HG03520 (cell line): ENCODE measurements at regions not wholly inside any gene's neighbourhood (a gene's known extent, or its start where the extent isn't known, plus 50 kb on each side); places are given as distances from the start of the nearest gene placed in this dataset.

Experiments used
- ATAC-seq: cut with Tn5 transposase; IDR thresholded peaks from one replicate; pipeline ENCODE4 v1.9.1; 2021; ENCODE audit warnings: mild to moderate bottlenecking, moderate library complexity; ENCODE audit not compliant: unreplicated experiment

- ATAC-seq = no peak
Observed at GRCh38 chr6:10060004-10060403, 354.9 kb downstream of the TFAP2A start.

DNA sequence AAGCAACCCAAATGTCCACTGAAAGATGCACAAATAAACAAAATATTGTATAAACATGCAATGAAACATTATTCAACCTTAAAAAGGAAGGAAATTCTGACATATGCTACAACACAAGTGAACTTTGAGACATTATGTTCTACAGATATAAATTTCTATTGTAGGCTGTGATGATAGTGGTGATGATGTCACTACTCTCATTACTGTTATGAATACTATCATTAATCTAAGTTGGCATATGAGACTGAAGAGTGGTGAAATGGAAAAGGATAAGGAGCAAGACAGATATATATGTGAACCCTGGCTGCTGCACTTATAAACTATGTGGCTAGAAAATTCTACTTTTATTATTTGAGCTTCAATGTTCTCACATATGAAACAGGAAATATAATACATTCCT lies 360.2 kb downstream of the TFAP2A start:
- no peak for ATAC-seq

GRCh38 chr6:10051283-10051682 lies 363.6 kb downstream of the TFAP2A start:
- ATAC-seq = no peak

- ATAC-seq = no peak
Observed at GRCh38 chr6:10048370-10049297, 366.2 kb downstream of the TFAP2A start.

DNA sequence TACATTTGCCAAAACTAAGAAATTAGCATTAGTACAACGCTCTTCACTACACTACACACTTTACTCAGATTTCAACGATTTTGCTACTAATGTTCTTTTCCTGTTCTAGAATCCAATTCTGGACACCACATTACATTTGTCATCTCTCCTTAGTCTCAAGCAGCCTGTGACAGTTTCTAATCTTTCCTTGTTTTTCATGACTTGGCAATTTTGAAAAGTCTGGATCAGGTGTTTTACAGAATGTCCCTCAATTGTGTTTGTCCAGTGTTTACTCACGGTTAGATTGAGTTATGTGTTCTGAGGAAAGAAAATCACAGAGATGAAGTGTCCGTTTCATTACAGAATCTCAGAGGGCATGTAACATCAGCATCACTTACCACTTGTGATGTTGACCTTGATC lies 372.6 kb downstream of the TFAP2A start:
- no peak for ATAC-seq

- ATAC-seq = no peak
Observed at GRCh38 chr6:10033223-10033829, 381.5 kb downstream of the TFAP2A start.

DNA sequence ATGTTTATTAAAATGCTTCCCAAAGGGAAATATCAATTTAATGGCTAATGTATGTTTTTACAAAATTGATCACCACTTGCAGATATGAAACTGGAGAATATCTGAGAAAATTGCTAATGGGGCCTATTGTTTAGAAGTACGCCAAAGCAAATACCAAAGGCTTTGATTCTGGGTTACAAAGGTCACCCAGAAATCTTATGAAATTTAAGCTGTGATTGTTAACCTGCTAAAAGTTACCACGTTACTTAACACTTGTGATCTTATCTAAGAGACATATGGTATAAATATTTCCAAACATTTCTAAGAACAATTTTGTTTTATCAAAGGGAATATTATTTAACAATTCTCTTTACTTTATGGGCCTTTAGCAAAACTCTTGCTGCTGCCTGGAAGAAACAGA lies 383.3 kb downstream of the TFAP2A start:
- ATAC-seq = no peak

DNA sequence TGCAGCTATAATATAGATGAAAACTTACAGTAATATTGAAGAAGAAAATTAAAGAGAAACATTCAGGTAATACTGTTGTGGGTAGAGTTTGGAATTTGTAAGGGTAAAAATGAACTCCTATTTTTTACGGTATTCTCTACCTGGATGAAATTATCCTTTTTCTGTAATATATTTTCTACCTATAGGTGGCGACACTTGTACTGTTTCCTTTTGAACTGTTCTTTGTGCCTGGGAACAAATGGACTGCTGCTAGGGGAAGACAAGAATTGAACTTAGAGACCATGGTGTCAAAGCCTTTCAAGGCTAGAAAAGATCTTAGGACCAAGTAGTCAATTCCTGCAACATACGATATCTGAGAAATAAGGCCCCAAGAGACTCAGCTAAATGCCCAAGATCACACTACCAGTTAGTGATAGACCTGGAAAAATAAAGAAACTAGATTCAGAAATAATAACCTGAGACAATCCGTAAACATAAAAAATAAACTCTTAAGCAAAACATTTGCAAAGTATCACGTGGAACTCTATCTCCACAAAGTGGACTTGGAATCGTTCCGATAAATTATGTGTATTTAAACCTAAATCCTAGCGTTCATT lies 383.8 kb downstream of the TFAP2A start:
- peak; percentile 67 for ATAC-seq

GRCh38 chr6:10028222-10028621 lies 386.7 kb downstream of the TFAP2A start:
- no peak for ATAC-seq

- no peak for ATAC-seq
Observed at GRCh38 chr6:10019851-10020250, 395.0 kb downstream of the TFAP2A start.

- no peak for ATAC-seq
Observed at GRCh38 chr6:10014557-10014956, 400.3 kb downstream of the TFAP2A start.

- ATAC-seq = no peak
Observed at GRCh38 chr6:10000551-10000950, 414.3 kb downstream of the TFAP2A start.

GRCh38 chr6:9999796-10000195 lies 415.1 kb downstream of the TFAP2A start:
- ATAC-seq = no peak

DNA sequence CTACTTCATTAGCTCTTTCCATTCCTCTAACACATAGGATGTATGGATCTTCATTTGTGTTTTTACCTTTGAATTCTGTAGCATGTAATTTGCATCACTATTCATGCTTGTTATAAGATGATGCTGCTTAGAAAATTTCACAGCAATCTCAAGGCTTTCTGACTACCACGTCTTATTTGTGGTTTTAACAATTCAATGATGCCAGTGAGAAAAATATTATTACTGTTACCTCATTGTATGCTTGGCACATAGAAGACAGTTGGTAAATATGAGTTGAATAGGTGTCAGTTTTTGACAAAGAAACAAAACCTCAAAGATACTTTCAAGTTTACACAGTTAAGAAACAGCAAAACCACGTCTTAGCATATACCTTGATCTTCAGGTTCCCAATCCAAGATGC lies 428.6 kb downstream of the TFAP2A start:
- ATAC-seq = no peak

GRCh38 chr6:9985481-9985880 lies 429.4 kb downstream of the TFAP2A start:
- ATAC-seq = no peak

DNA sequence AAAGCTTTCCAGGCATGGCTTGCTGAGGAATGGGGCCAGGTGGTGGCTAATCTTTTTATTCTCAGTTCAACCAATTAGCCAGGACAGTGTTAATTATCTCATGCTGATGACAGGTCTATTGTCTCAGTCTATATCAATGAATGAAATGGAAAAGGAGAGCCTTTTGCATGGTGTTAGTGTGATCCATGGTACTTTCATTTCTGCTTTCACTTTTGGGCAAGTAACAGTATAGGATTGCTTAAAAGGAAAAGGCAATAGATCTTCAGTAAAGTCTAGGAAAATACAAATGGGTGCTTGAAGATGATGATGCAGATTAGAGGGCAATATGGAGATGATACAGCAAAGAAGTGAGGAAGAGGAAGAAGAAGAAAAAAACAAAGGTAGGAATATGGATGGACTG lies 430.3 kb downstream of the TFAP2A start:
- ATAC-seq = no peak

DNA sequence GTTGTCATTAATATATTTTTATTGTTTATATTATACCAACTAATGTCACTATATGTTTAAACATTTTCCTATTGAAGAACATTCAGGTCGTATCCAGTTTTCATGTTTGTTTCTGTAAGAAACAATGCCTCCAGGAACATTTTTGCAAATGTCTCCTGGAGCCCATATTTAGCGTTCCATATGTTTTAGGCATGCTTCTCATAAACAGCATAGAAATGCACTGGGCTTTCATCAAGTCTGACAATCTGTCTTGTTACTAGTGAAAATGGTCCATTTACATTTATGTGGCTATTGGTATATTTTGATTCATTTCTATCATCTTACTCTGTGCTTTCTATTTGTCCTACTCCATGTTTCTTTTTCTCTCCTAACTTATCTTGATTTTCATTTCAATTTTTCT lies 431.7 kb downstream of the TFAP2A start:
- no peak for ATAC-seq

GRCh38 chr6:9982215-9982614 lies 432.7 kb downstream of the TFAP2A start:
- no peak for ATAC-seq

DNA sequence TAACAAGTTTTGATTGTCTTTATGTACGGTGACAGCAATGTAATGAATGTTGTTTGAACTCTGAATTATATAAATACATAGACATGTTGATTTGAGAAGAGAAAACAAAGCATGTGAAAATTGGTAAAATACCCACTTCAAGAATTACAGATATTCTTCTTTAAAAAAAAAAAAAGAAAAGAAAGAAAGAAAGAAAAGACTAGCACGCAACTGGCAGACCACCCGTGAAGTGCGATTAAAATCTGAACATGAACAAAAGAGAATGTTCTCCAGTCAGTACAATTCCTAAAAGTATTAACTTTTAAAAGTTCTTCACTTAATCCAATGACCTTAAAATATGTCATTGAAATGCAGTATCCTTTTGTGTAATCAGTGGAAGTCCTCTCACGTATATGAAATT lies 434.9 kb downstream of the TFAP2A start:
- no peak for ATAC-seq

GRCh38 chr6:9978480-9978879 lies 436.4 kb downstream of the TFAP2A start:
- ATAC-seq = no peak

DNA sequence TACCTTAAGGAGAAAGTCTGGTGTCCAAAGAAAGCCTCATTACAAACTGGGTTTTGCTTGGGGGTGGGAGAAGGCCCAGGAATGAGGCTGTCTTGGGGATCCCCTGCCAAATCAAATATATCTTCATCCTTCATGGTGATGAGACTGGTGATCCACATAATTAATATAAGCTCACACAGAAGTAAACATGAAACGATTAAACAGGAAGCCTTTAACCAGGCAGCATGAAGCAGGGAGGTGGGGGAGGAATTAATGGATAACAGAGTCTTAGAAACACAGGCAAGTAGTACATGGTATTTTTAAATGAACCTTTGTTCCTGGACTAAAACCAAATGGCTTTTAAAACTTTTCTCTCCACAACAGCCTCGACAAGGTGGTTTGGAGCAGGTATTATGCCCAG lies 437.5 kb downstream of the TFAP2A start:
- ATAC-seq = no peak

- ATAC-seq = no peak
Observed at GRCh38 chr6:9961646-9962045, 453.2 kb downstream of the TFAP2A start.
